H1 (cell line): ENCODE measurements at regions not wholly inside any gene's neighbourhood (a gene's known extent, or its start where the extent isn't known, plus 50 kb on each side); places are given as distances from the start of the nearest gene placed in this dataset.

Experiments used
- CHD1 ChIP-seq: IDR thresholded peaks from 2 replicates; pipeline ENCODE4 v1.6.1; 2012; ENCODE audit warnings: low read depth, low read length, improper control_type of control experiment
- CHD2 ChIP-seq: IDR thresholded peaks from 2 replicates; pipeline ENCODE4 v1.6.1; 2012; ENCODE audit warnings: low read length, improper control_type of control experiment
- EGR1 ChIP-seq: IDR thresholded peaks from 2 replicates; pipeline ENCODE4 v1.6.1; 2011; ENCODE audit warnings: low read depth, low read length, borderline replicate concordance
- SRF ChIP-seq: IDR thresholded peaks from 2 replicates; pipeline ENCODE4 v1.6.1; 2011; ENCODE audit warnings: mild to moderate bottlenecking, low read depth, low read length, moderate library complexity
- TEAD4 ChIP-seq: IDR thresholded peaks from 2 replicates; pipeline ENCODE4 v1.6.1; 2012; ENCODE audit warnings: low read depth, low read length, inconsistent platforms, mixed read lengths
- TF ChIP-seq, protein P1 (sequence below): fragments of 300-600 bp; sonication (generic); IDR thresholded peaks from 2 replicates; pipeline ENCODE4 v1.7.1; 2012; ENCODE audit warnings: low read length, moderate library complexity, mild to moderate bottlenecking, inconsistent platforms; ENCODE audit not compliant: insufficient replicate concordance

DNA sequence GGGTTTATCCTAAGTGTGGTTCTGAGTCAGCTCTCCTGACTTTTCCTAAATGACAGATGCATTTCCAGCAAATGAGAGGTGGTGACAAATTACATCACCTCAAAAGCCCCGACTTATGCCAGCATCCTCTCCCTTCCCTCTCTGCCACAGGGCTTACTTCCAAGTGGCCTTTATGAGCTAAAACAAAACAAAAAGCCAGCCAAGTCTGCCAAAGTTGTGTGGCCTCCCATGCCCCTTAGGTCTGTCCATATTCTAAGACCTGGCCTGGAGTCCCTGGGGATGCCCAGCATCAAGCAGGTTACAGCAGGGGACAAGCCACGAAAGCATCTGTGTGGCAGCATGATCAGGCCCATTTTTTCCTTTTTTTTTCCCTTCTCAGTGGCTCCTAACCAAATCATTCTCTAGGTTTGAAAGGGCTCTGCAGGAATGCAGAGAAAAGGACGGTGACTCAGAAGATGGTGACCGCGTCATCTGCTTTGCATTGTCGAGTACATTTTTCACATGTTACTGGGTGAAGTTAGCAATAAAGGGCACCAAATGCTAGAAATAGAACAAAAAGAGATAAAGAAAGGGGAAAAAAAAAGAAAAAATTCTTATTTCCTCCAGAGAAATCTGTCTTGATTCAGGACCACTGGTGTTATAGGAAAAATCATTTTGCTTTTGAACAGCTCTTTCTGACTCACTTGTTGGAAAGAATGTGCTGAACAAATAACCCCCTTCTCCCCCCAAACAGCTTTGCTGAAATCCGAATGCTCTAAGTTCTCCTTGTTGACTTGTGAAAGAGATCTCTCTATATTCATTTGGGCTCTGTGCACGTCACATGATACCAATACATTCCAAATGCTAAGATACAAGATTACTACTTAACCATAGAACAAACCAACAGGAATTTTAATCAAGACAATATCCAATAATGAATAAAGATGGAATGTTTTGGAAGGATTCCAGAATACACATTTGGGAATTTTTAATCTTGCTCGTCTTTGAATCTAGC, 178.7 kb downstream of the EN1 start (continued):
- TF ChIP-seq, protein P1, sequence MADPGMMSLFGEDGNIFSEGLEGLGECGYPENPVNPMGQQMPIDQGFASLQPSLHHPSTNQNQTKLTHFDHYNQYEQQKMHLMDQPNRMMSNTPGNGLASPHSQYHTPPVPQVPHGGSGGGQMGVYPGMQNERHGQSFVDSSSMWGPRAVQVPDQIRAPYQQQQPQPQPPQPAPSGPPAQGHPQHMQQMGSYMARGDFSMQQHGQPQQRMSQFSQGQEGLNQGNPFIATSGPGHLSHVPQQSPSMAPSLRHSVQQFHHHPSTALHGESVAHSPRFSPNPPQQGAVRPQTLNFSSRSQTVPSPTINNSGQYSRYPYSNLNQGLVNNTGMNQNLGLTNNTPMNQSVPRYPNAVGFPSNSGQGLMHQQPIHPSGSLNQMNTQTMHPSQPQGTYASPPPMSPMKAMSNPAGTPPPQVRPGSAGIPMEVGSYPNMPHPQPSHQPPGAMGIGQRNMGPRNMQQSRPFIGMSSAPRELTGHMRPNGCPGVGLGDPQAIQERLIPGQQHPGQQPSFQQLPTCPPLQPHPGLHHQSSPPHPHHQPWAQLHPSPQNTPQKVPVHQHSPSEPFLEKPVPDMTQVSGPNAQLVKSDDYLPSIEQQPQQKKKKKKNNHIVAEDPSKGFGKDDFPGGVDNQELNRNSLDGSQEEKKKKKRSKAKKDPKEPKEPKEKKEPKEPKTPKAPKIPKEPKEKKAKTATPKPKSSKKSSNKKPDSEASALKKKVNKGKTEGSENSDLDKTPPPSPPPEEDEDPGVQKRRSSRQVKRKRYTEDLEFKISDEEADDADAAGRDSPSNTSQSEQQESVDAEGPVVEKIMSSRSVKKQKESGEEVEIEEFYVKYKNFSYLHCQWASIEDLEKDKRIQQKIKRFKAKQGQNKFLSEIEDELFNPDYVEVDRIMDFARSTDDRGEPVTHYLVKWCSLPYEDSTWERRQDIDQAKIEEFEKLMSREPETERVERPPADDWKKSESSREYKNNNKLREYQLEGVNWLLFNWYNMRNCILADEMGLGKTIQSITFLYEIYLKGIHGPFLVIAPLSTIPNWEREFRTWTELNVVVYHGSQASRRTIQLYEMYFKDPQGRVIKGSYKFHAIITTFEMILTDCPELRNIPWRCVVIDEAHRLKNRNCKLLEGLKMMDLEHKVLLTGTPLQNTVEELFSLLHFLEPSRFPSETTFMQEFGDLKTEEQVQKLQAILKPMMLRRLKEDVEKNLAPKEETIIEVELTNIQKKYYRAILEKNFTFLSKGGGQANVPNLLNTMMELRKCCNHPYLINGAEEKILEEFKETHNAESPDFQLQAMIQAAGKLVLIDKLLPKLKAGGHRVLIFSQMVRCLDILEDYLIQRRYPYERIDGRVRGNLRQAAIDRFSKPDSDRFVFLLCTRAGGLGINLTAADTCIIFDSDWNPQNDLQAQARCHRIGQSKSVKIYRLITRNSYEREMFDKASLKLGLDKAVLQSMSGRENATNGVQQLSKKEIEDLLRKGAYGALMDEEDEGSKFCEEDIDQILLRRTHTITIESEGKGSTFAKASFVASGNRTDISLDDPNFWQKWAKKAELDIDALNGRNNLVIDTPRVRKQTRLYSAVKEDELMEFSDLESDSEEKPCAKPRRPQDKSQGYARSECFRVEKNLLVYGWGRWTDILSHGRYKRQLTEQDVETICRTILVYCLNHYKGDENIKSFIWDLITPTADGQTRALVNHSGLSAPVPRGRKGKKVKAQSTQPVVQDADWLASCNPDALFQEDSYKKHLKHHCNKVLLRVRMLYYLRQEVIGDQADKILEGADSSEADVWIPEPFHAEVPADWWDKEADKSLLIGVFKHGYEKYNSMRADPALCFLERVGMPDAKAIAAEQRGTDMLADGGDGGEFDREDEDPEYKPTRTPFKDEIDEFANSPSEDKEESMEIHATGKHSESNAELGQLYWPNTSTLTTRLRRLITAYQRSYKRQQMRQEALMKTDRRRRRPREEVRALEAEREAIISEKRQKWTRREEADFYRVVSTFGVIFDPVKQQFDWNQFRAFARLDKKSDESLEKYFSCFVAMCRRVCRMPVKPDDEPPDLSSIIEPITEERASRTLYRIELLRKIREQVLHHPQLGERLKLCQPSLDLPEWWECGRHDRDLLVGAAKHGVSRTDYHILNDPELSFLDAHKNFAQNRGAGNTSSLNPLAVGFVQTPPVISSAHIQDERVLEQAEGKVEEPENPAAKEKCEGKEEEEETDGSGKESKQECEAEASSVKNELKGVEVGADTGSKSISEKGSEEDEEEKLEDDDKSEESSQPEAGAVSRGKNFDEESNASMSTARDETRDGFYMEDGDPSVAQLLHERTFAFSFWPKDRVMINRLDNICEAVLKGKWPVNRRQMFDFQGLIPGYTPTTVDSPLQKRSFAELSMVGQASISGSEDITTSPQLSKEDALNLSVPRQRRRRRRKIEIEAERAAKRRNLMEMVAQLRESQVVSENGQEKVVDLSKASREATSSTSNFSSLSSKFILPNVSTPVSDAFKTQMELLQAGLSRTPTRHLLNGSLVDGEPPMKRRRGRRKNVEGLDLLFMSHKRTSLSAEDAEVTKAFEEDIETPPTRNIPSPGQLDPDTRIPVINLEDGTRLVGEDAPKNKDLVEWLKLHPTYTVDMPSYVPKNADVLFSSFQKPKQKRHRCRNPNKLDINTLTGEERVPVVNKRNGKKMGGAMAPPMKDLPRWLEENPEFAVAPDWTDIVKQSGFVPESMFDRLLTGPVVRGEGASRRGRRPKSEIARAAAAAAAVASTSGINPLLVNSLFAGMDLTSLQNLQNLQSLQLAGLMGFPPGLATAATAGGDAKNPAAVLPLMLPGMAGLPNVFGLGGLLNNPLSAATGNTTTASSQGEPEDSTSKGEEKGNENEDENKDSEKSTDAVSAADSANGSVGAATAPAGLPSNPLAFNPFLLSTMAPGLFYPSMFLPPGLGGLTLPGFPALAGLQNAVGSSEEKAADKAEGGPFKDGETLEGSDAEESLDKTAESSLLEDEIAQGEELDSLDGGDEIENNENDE = no peak
- TF ChIP-seq CHD2 (no peak), SRF (no peak), TEAD4 (no peak), CHD1 (no peak), EGR1 (no peak)
